HEK293 (cell line): ENCODE measurements at regions not wholly inside any gene's neighbourhood (a gene's known extent, or its start where the extent isn't known, plus 50 kb on each side); places are given as distances from the start of the nearest gene placed in this dataset.

Experiments
- CTCF ChIA-PET: fragments of 350-600 bp; formaldehyde crosslinking; extraction: SDS; loops from one replicate; lab custom pipeline; 2021; ENCODE audit warnings: antibody characterized with exemption; lab: Yijun Ruan, JAX
- POLR2A ChIA-PET: fragments of 300-600 bp; formaldehyde crosslinking; extraction: SDS; loops from one replicate; lab custom pipeline; 2020; ENCODE audit warnings: antibody characterized with exemption, inconsistent platforms; lab: Yijun Ruan, JAX
- H3K27ac ChIP-seq: fragments of 200-500 bp; sonication (Bioruptor generic); 2 replicates; pipeline ENCODE4 v1.5.1; 2014; ENCODE audit warnings: low read depth, low read length, control low read depth, inconsistent platforms; ENCODE audit errors: extremely low read depth
- H3K36me3 ChIP-seq, 2 experiments: fragments of 200-500 bp in 1 of 2; sonication (Bioruptor generic) in 1 of 2; 1 replicate in 1 of 2; 2 replicates in 1 of 2; pipeline ENCODE4 v1.5.1; 2014 to 2017; ENCODE audit warnings: inconsistent platforms in 2 of 2, low read length in 2 of 2; ENCODE audit not compliant: control insufficient read depth in 2 of 2, insufficient read depth in 1 of 2
- H3K4me1 ChIP-seq: fragments of 200-500 bp; sonication (Bioruptor generic); 2 replicates; pipeline ENCODE4 v1.5.1; 2014; ENCODE audit warnings: mild to moderate bottlenecking, low read length, inconsistent platforms; ENCODE audit not compliant: control insufficient read depth, insufficient read depth
- H3K4me3 ChIP-seq: 2 replicates; pipeline ENCODE4 v1.5.1; 2011; ENCODE audit warnings: low read depth, mild to moderate bottlenecking, control low read depth, low read length, moderate library complexity
- H3K9me3 ChIP-seq: fragments of 200-500 bp; sonication (Bioruptor generic); 2 replicates; pipeline ENCODE4 v1.5.1; 2014; ENCODE audit warnings: low read depth, low read length, inconsistent platforms; ENCODE audit not compliant: control insufficient read depth, insufficient read depth
- EGR2 ChIP-seq: fragments of 450-650 bp; formaldehyde crosslinking; IDR thresholded peaks from 2 replicates; pipeline ENCODE4 v1.5.1; 2016; ENCODE audit warnings: low read depth, missing biosample characterization, missing genetic modification characterization
- GLIS1 ChIP-seq: fragments of 450-650 bp; formaldehyde crosslinking; IDR thresholded peaks from 2 replicates; pipeline ENCODE4 v1.5.1; 2016; ENCODE audit warnings: missing biosample characterization, missing genetic modification characterization
- HOXC10 ChIP-seq: sonication (generic); formaldehyde crosslinking; IDR thresholded peaks from 2 replicates; pipeline ENCODE4 v1.8.1; 2023; ENCODE audit warnings: mild to moderate bottlenecking, missing genetic modification reagents
- MYNN ChIP-seq: fragments of 450-650 bp; formaldehyde crosslinking; IDR thresholded peaks from 2 replicates; pipeline ENCODE4 v1.5.1; 2016; ENCODE audit warnings: missing biosample characterization, missing genetic modification characterization, borderline replicate concordance
- PATZ1 ChIP-seq: fragments of 450-650 bp; formaldehyde crosslinking; IDR thresholded peaks from 2 replicates; pipeline ENCODE4 v1.5.1; 2016; ENCODE audit warnings: missing biosample characterization, missing genetic modification characterization
- REPIN1 ChIP-seq: fragments of 450-650 bp; formaldehyde crosslinking; IDR thresholded peaks from 2 replicates; pipeline ENCODE4 v1.5.1; 2017; ENCODE audit warnings: missing biosample characterization, missing genetic modification characterization, low read depth
- REST ChIP-seq: fragments of 450-650 bp; formaldehyde crosslinking; IDR thresholded peaks from 2 replicates; pipeline ENCODE4 v1.5.1; 2016; ENCODE audit warnings: missing biosample characterization, missing genetic modification characterization
- SALL2 ChIP-seq: fragments of 450-650 bp; formaldehyde crosslinking; IDR thresholded peaks from 2 replicates; pipeline ENCODE4 v1.5.0; 2017; ENCODE audit warnings: missing biosample characterization, mild to moderate bottlenecking, missing genetic modification characterization, borderline replicate concordance
- ZFHX2 ChIP-seq: fragments of 450-650 bp; formaldehyde crosslinking; conservative IDR thresholded peaks from 2 replicates; pipeline ENCODE4 v1.5.1; 2016; ENCODE audit warnings: missing biosample characterization, missing genetic modification characterization
- ZNF16 ChIP-seq: fragments of 450-650 bp; formaldehyde crosslinking; IDR thresholded peaks from 2 replicates; pipeline ENCODE4 v1.5.1; 2016; ENCODE audit warnings: low read depth, missing biosample characterization, missing genetic modification characterization
- ZNF169 ChIP-seq: fragments of 450-650 bp; formaldehyde crosslinking; IDR thresholded peaks from 2 replicates; pipeline ENCODE4 v1.5.1; 2016; ENCODE audit warnings: missing biosample characterization, missing genetic modification characterization
- ZNF211 ChIP-seq: fragments of 450-650 bp; formaldehyde crosslinking; IDR thresholded peaks from 2 replicates; pipeline ENCODE4 v1.5.1; 2016; ENCODE audit warnings: low read depth, missing biosample characterization, missing genetic modification characterization
- ZNF23 ChIP-seq: fragments of 450-650 bp; formaldehyde crosslinking; IDR thresholded peaks from 2 replicates; pipeline ENCODE4 v1.5.1; 2016; ENCODE audit warnings: missing biosample characterization, missing genetic modification characterization, borderline replicate concordance
- ZNF302 ChIP-seq: fragments of 450-650 bp; formaldehyde crosslinking; IDR thresholded peaks from 2 replicates; pipeline ENCODE4 v1.5.1; 2016; ENCODE audit warnings: missing biosample characterization, missing genetic modification characterization, low read depth
- ZNF324 ChIP-seq: fragments of 450-650 bp; formaldehyde crosslinking; IDR thresholded peaks from 2 replicates; pipeline ENCODE4 v1.5.1; 2016; ENCODE audit warnings: missing biosample characterization, missing genetic modification characterization
- ZNF404 ChIP-seq: fragments of 450-650 bp; formaldehyde crosslinking; IDR thresholded peaks from 2 replicates; pipeline ENCODE4 v1.5.1; 2017; ENCODE audit warnings: missing biosample characterization, missing genetic modification characterization
- ZNF555 ChIP-seq: fragments of 450-650 bp; formaldehyde crosslinking; conservative IDR thresholded peaks from 2 replicates; pipeline ENCODE4 v1.5.1; 2017; ENCODE audit warnings: missing biosample characterization, mild to moderate bottlenecking, missing genetic modification characterization, inconsistent platforms
- ZNF610 ChIP-seq: fragments of 450-650 bp; formaldehyde crosslinking; IDR thresholded peaks from 2 replicates; pipeline ENCODE4 v1.5.1; 2016; ENCODE audit warnings: missing biosample characterization, missing genetic modification characterization, borderline replicate concordance
- ZNF785 ChIP-seq: fragments of 450-650 bp; formaldehyde crosslinking; IDR thresholded peaks from 2 replicates; pipeline ENCODE4 v1.5.1; 2016; ENCODE audit warnings: missing biosample characterization, missing genetic modification characterization
- ZSCAN18 ChIP-seq: fragments of 450-650 bp; formaldehyde crosslinking; IDR thresholded peaks from 2 replicates; pipeline ENCODE4 v1.5.1; 2016; ENCODE audit warnings: missing biosample characterization, missing genetic modification characterization
- ZXDB ChIP-seq: fragments of 450-650 bp; formaldehyde crosslinking; IDR thresholded peaks from 2 replicates; pipeline ENCODE4 v1.5.1; 2016; ENCODE audit warnings: missing biosample characterization, missing genetic modification characterization

- TF ChIP-seq REST (tag by site-specific recombination) (no peak), ZNF324 (tag by site-specific recombination) (no peak), ZSCAN18 (tag by site-specific recombination) (no peak), ZXDB (tag by site-specific recombination) (no peak), ZNF785 (tag by site-specific recombination) (no peak), MYNN (no peak), ZNF302 (tag by site-specific recombination) (no peak), REPIN1 (tag by site-specific recombination) (no peak), ZNF404 (tag by site-specific recombination) (no peak), ZNF23 (tag by site-specific recombination) (no peak), ZNF16 (no peak), GLIS1 (tag by site-specific recombination) (no peak), ZNF169 (tag by site-specific recombination) (no peak)
Observed at GRCh38 chr20:57797401-57797800, 87.6 kb upstream of the PMEPA1 start (continued).

GRCh38 chr20:57795977-57796560, 86.3 kb upstream of the PMEPA1 start:
- Histone ChIP-seq H3K36me3 (no peaks in the 10 kb centered on the region), H3K9me3 (no peaks in the 10 kb centered on the region), H3K4me3 (no peak overlapping the region), H3K27ac (no peak overlapping the region), H3K4me1 (no peaks in the 10 kb centered on the region)
- CTCF ChIA-PET: no interaction called here
- TF ChIP-seq SALL2 (tag by site-specific recombination): no peak
- peak; percentile 99 for TF ChIP-seq EGR2 (tag by site-specific recombination)
- TF ChIP-seq HOXC10 (CRISPR knock-in tag): no peak
- no peak for TF ChIP-seq ZNF555 (tag by site-specific recombination)
- TF ChIP-seq ZFHX2: peak; percentile 98
- TF ChIP-seq PATZ1: no peak
- no peak for TF ChIP-seq ZNF610
- TF ChIP-seq ZNF211 (tag by site-specific recombination): no peak
- POLR2A ChIA-PET: no interaction called here
